Osteoblast (primary cell): ENCODE measurements at regions not wholly inside any gene's neighbourhood (a gene's known extent, or its start where the extent isn't known, plus 50 kb on each side); places are given as distances from the start of the nearest gene placed in this dataset.

Source experiments
- DNase-seq: peaks from one replicate; pipeline ENCODE4 v3.0.0; 2011; ENCODE audit warnings: low spot score, mixed read lengths; ENCODE audit not compliant: insufficient read length; ENCODE audit errors: missing footprints
- H2AFZ ChIP-seq: 2 replicates; pipeline ENCODE4 v1.6.0; 2011; ENCODE audit warnings: mild to moderate bottlenecking, low read length
- H3K27ac ChIP-seq: 2 replicates; pipeline ENCODE4 v1.5.1; 2011; ENCODE audit warnings: mild to moderate bottlenecking, low read depth, low read length, moderate library complexity
- H3K27me3 ChIP-seq: 2 replicates; pipeline ENCODE4 v1.6.0; 2012; ENCODE audit warnings: mild to moderate bottlenecking, control low read depth, inconsistent platforms, low read length, moderate library complexity; ENCODE audit not compliant: insufficient read depth
- H3K36me3 ChIP-seq: 2 replicates; pipeline ENCODE4 v1.5.1; 2011; ENCODE audit warnings: mild to moderate bottlenecking, low read length, control low read depth, moderate library complexity; ENCODE audit not compliant: insufficient read depth
- H3K4me1 ChIP-seq: 2 replicates; pipeline ENCODE4 v1.5.1; 2011; ENCODE audit warnings: mild to moderate bottlenecking, low read length, control low read depth, moderate library complexity; ENCODE audit not compliant: insufficient read depth
- H3K4me2 ChIP-seq: 2 replicates; pipeline ENCODE4 v1.6.0; 2011; ENCODE audit warnings: mild to moderate bottlenecking, low read length; ENCODE audit not compliant: insufficient read depth
- H3K4me3 ChIP-seq: fragments of 200-600 bp; sonication (generic); 3 replicates; pipeline ENCODE4 v1.5.1; 2012; ENCODE audit warnings: mild to moderate bottlenecking, low read length, inconsistent platforms; ENCODE audit not compliant: insufficient read depth
- H3K79me2 ChIP-seq: 2 replicates; pipeline ENCODE4 v1.6.0; 2012; ENCODE audit warnings: mild to moderate bottlenecking, low read length, control low read depth, inconsistent platforms; ENCODE audit not compliant: insufficient read depth
- H3K9me3 ChIP-seq: 2 replicates; pipeline ENCODE4 v1.5.1; 2011; ENCODE audit warnings: low read depth, low read length, control low read depth
- H4K20me1 ChIP-seq: 2 replicates; pipeline ENCODE4 v1.6.0; 2012; ENCODE audit warnings: mild to moderate bottlenecking, low read length, control low read depth; ENCODE audit not compliant: insufficient read depth
- CTCF ChIP-seq: IDR thresholded peaks from 2 replicates; pipeline ENCODE4 v1.5.1; 2011; ENCODE audit warnings: mild to moderate bottlenecking, low read depth, low read length, moderate library complexity; ENCODE audit errors: extremely low read depth

GRCh38 chr13:73532582-73532981 lies 473.8 kb downstream of the KLF5 start:
- no peaks in the 10 kb centered on the region for H3K27me3 ChIP-seq
- no peak overlapping the region for H3K4me2 ChIP-seq
- H3K27ac ChIP-seq, result no peak overlapping the region
- DNase-seq, result no peak
- no peak overlapping the region for H3K4me3 ChIP-seq
- H3K36me3 ChIP-seq, result no peaks in the 10 kb centered on the region
- H3K9me3 ChIP-seq, result no peaks in the 10 kb centered on the region
- no peak for TF ChIP-seq CTCF
- H3K79me2 ChIP-seq, result no peaks in the 10 kb centered on the region
- H3K4me1 ChIP-seq, result no peaks in the 10 kb centered on the region
- H4K20me1 ChIP-seq, result no peaks in the 10 kb centered on the region
- H2AFZ ChIP-seq, result no peak overlapping the region

- DNase-seq, result no peak
- Histone ChIP-seq H3K4me2 (no peak overlapping the region), H2AFZ (no peak overlapping the region), H3K9me3 (no peaks in the 10 kb centered on the region), H3K36me3 (no peaks in the 10 kb centered on the region), H3K4me3 (no peak overlapping the region), H3K4me1 (no peaks in the 10 kb centered on the region), H3K27me3 (no peaks in the 10 kb centered on the region), H4K20me1 (no peaks in the 10 kb centered on the region), H3K27ac (no peak overlapping the region), H3K79me2 (no peaks in the 10 kb centered on the region)
- no peak for TF ChIP-seq CTCF
Observed at GRCh38 chr13:73531014-73531413, 472.2 kb downstream of the KLF5 start.

- Histone ChIP-seq H3K36me3 (no peaks in the 10 kb centered on the region), H3K9me3 (no peaks in the 10 kb centered on the region), H3K4me3 (no peak overlapping the region), H3K4me2 (no peak overlapping the region), H4K20me1 (no peaks in the 10 kb centered on the region), H3K79me2 (no peaks in the 10 kb centered on the region), H2AFZ (no peak overlapping the region), H3K27ac (no peak overlapping the region), H3K27me3 (no peaks in the 10 kb centered on the region), H3K4me1 (no peaks in the 10 kb centered on the region)
- no peak for DNase-seq
- TF ChIP-seq CTCF, result no peak
Observed at GRCh38 chr13:73522937-73523336, 464.1 kb downstream of the KLF5 start.

- no peak overlapping the region for H2AFZ ChIP-seq
- no peaks in the 10 kb centered on the region for H3K27me3 ChIP-seq
- no peaks in the 10 kb centered on the region for H3K36me3 ChIP-seq
- no peaks in the 10 kb centered on the region for H3K4me1 ChIP-seq
- no peak overlapping the region for H3K4me2 ChIP-seq
- H3K27ac ChIP-seq, result no peak overlapping the region
- no peak overlapping the region for H3K4me3 ChIP-seq
- H3K9me3 ChIP-seq, result no peaks in the 10 kb centered on the region
- H3K79me2 ChIP-seq, result no peaks in the 10 kb centered on the region
- TF ChIP-seq CTCF, result no peak
- no peak for DNase-seq
- no peaks in the 10 kb centered on the region for H4K20me1 ChIP-seq
Observed at GRCh38 chr13:73521985-73522524, 463.2 kb downstream of the KLF5 start.
